ENCODE measurements at regions not wholly inside any gene's neighbourhood (a gene's known extent, or its start where the extent isn't known, plus 50 kb on each side); places are given as distances from the start of the nearest gene placed in this dataset.

GRCh38 chr21:27292229-27292628, 325.3 kb upstream of the ADAMTS5 start:
- Histone ChIP-seq H3K9me3 (no peaks in the 10 kb centered on the region), H3K36me3 (no peaks in the 10 kb centered on the region), H3K27me3 (no peaks in the 10 kb centered on the region), H3K4me1 (no peaks in the 10 kb centered on the region), H3K4me3 (no peak overlapping the region), H3K27ac (no peak overlapping the region)
- no peak for DNase-seq
- TF ChIP-seq CTCF (IDR thresholded peaks at IDR 0.05): no peak
- TF ChIP-seq POLR2A (IDR thresholded peaks at IDR 0.05): no peak

- Histone ChIP-seq H3K27me3 (no peaks in the 10 kb centered on the region), H3K4me3 (no peak overlapping the region), H3K27ac (no peak overlapping the region), H3K9me3 (no peaks in the 10 kb centered on the region), H3K36me3 (no peaks in the 10 kb centered on the region), H3K4me1 (no peaks in the 10 kb centered on the region)
- DNase-seq: no peak
- TF ChIP-seq POLR2A (IDR thresholded peaks at IDR 0.05) (no peak), CTCF (IDR thresholded peaks at IDR 0.05) (no peak)
These were observed 324.1 kb upstream of the ADAMTS5 start for GRCh38 chr21:27291006-27291405.

- TF ChIP-seq POLR2A (IDR thresholded peaks at IDR 0.05) (no peak), CTCF (IDR thresholded peaks at IDR 0.05) (no peak)
These were observed 323.1 kb upstream of the ADAMTS5 start for GRCh38 chr21:27290028-27290427.

GRCh38 chr21:27286760-27287159, 319.9 kb upstream of the ADAMTS5 start:
- TF ChIP-seq POLR2A (IDR thresholded peaks at IDR 0.05) (no peak), CTCF (IDR thresholded peaks at IDR 0.05) (no peak)
- Histone ChIP-seq H3K4me1 (no peaks in the 10 kb centered on the region), H3K9me3 (no peaks in the 10 kb centered on the region)

More at GRCh38 chr21:27290028-27290427, 323.1 kb upstream of the ADAMTS5 start:
- Histone ChIP-seq H3K36me3 (no peaks in the 10 kb centered on the region), H3K27ac (no peak overlapping the region), H3K4me1 (no peaks in the 10 kb centered on the region), H3K4me3 (no peak overlapping the region), H3K27me3 (no peaks in the 10 kb centered on the region), H3K9me3 (no peaks in the 10 kb centered on the region)
- no peak for DNase-seq

GRCh38 chr21:27277110-27277509, 310.2 kb upstream of the ADAMTS5 start:
- no peaks in the 10 kb centered on the region for H3K9me3 ChIP-seq
- TF ChIP-seq CTCF (IDR thresholded peaks at IDR 0.05) (no peak), POLR2A (IDR thresholded peaks at IDR 0.05) (no peak)
- DNase-seq: no peak

More at GRCh38 chr21:27286760-27287159, 319.9 kb upstream of the ADAMTS5 start:
- Histone ChIP-seq H3K36me3 (no peaks in the 10 kb centered on the region), H3K27ac (no peak overlapping the region), H3K4me3 (no peak overlapping the region), H3K27me3 (no peaks in the 10 kb centered on the region)
- DNase-seq: no peak

GRCh38 chr21:27275294-27275927, 308.5 kb upstream of the ADAMTS5 start:
- no peak for DNase-seq
- TF ChIP-seq CTCF (IDR thresholded peaks at IDR 0.05) (no peak), POLR2A (IDR thresholded peaks at IDR 0.05) (no peak)
- Histone ChIP-seq H3K36me3 (no peaks in the 10 kb centered on the region), H3K4me3 (no peak overlapping the region), H3K4me1 (no peaks in the 10 kb centered on the region), H3K9me3 (no peaks in the 10 kb centered on the region), H3K27me3 (no peaks in the 10 kb centered on the region), H3K27ac (no peak overlapping the region)

More at GRCh38 chr21:27277110-27277509, 310.2 kb upstream of the ADAMTS5 start:
- Histone ChIP-seq H3K36me3 (no peaks in the 10 kb centered on the region), H3K4me1 (no peaks in the 10 kb centered on the region), H3K27ac (no peak overlapping the region), H3K4me3 (no peak overlapping the region), H3K27me3 (no peaks in the 10 kb centered on the region)
